Effector memory CD8-positive, alpha-beta T cell (primary cell): ENCODE measurements at regions not wholly inside any gene's neighbourhood (a gene's known extent, or its start where the extent isn't known, plus 50 kb on each side); places are given as distances from the start of the nearest gene placed in this dataset.

Source experiments
- ATAC-seq: fragments of 150-1000 bp; cut with Tn5 transposase; replicated peaks from 2 replicates; pipeline ENCODE4 v1.10.0; 2021; ENCODE audit warnings: mild to moderate bottlenecking, moderate library complexity
- DNase-seq, 3 experiments: peaks; one replicate each; pipeline ENCODE4 v3.0.0; 2021
- H3K27ac Mint-ChIP-seq, 2 donors: one replicate each; pipeline ENCODE4 v1.8.0; 2022; ENCODE audit warnings: mild to moderate bottlenecking in 2 of 2, mixed read lengths in 2 of 2, moderate library complexity in 2 of 2
- H3K27me3 Mint-ChIP-seq, 2 donors: one replicate each; pipeline ENCODE4 v1.8.0; 2022; ENCODE audit warnings: mixed read lengths in 2 of 2
- H3K36me3 Mint-ChIP-seq: one replicate; pipeline ENCODE4 v1.8.0; 2022; ENCODE audit warnings: mild to moderate bottlenecking, moderate library complexity, mixed read lengths; ENCODE audit not compliant: insufficient read depth
- H3K4me1 Mint-ChIP-seq, 2 donors: one replicate each; pipeline ENCODE4 v1.8.0; 2022; ENCODE audit warnings: low read depth in 2 of 2, mixed read lengths in 2 of 2
- H3K4me3 Mint-ChIP-seq, 2 donors: one replicate each; pipeline ENCODE4 v1.8.0; 2022; ENCODE audit warnings: mild to moderate bottlenecking in 2 of 2, mixed read lengths in 2 of 2, moderate library complexity in 2 of 2
- H3K9me3 Mint-ChIP-seq, 2 donors: one replicate each; pipeline ENCODE4 v1.8.0; 2022; ENCODE audit warnings: mixed read lengths in 2 of 2

- Mint-ChIP-seq H3K9me3 (no peaks in the 10 kb centered on the region), H3K27ac (no peak overlapping the region), H3K4me1 (peaks cover 14% of the 10 kb centered on the region in 2 donors), H3K36me3 (no peaks in the 10 kb centered on the region), H3K4me3 (no peak overlapping the region), H3K27me3 (peaks cover 0 to 26% of the 10 kb centered on the region in 2 donors)
- DNase-seq (no peak), ATAC-seq (no peak)
These were observed 292.9 kb upstream of the PITRM1 start for GRCh38 chr10:3465406-3465891.

- Mint-ChIP-seq H3K27ac (no peak overlapping the region), H3K36me3 (peaks cover 1% of the 10 kb centered on the region), H3K4me3 (no peak overlapping the region), H3K27me3 (peaks cover 0 to 22% of the 10 kb centered on the region in 2 donors), H3K4me1 (peaks cover 14% of the 10 kb centered on the region in 2 donors), H3K9me3 (no peaks in the 10 kb centered on the region)
- ATAC-seq = no peak
- no peak for DNase-seq
These were observed 292.3 kb upstream of the PITRM1 start for GRCh38 chr10:3464760-3465405.

GRCh38 chr10:3460420-3461128 lies 288.0 kb upstream of the PITRM1 start:
- Mint-ChIP-seq H3K27me3 (peaks cover 0 to 8% of the 10 kb centered on the region in 2 donors), H3K27ac (no peak overlapping the region), H3K4me1 (peaks cover 0 to 2% of the 10 kb centered on the region in 2 donors)

GRCh38 chr10:3455385-3456334 lies 283.1 kb upstream of the PITRM1 start:
- H3K27me3 Mint-ChIP-seq = peaks cover 16 to 28% of the 10 kb centered on the region in 2 donors
- peaks cover 2% of the 10 kb centered on the region for H3K36me3 Mint-ChIP-seq
- ATAC-seq (no peak), DNase-seq (no peak)
- peak overlapping the region in 1 of 2 donors; percentile 57 for H3K27ac Mint-ChIP-seq
- peaks cover 0 to 2% of the 10 kb centered on the region in 2 donors for H3K4me1 Mint-ChIP-seq
- H3K9me3 Mint-ChIP-seq = no peaks in the 10 kb centered on the region
- H3K4me3 Mint-ChIP-seq = no peak overlapping the region

More at GRCh38 chr10:3460420-3461128, 288.0 kb upstream of the PITRM1 start:
- ATAC-seq (no peak), DNase-seq (no peak)
- Mint-ChIP-seq H3K9me3 (no peaks in the 10 kb centered on the region), H3K4me3 (no peak overlapping the region), H3K36me3 (peaks cover 2% of the 10 kb centered on the region)

GRCh38 chr10:3452683-3453361 lies 280.2 kb upstream of the PITRM1 start:
- Mint-ChIP-seq H3K27ac (no peak overlapping the region), H3K36me3 (no peaks in the 10 kb centered on the region), H3K4me1 (peaks cover 0 to 2% of the 10 kb centered on the region in 2 donors), H3K27me3 (peaks cover 37 to 53% of the 10 kb centered on the region in 2 donors), H3K4me3 (no peak overlapping the region), H3K9me3 (no peaks in the 10 kb centered on the region)
- DNase-seq (no peak), ATAC-seq (no peak)

GRCh38 chr10:3452173-3452626 lies 279.6 kb upstream of the PITRM1 start:
- ATAC-seq = no peak
- Mint-ChIP-seq H3K27ac (no peak overlapping the region), H3K4me3 (no peak overlapping the region), H3K9me3 (no peaks in the 10 kb centered on the region), H3K36me3 (no peaks in the 10 kb centered on the region), H3K27me3 (peaks cover 37 to 57% of the 10 kb centered on the region in 2 donors), H3K4me1 (peaks cover 0 to 2% of the 10 kb centered on the region in 2 donors)
- DNase-seq = no peak

- H3K27ac Mint-ChIP-seq = no peak overlapping the region
- H3K4me3 Mint-ChIP-seq = no peak overlapping the region
- peaks cover 37 to 60% of the 10 kb centered on the region in 2 donors for H3K27me3 Mint-ChIP-seq
- ATAC-seq (no peak), DNase-seq (no peak)
- H3K9me3 Mint-ChIP-seq = no peaks in the 10 kb centered on the region
- no peaks in the 10 kb centered on the region for H3K36me3 Mint-ChIP-seq
- peaks cover 0 to 2% of the 10 kb centered on the region in 2 donors for H3K4me1 Mint-ChIP-seq
These were observed 279.1 kb upstream of the PITRM1 start for GRCh38 chr10:3451516-3452172.

- Mint-ChIP-seq H3K27me3 (peaks cover 56 to 73% of the 10 kb centered on the region in 2 donors), H3K36me3 (no peaks in the 10 kb centered on the region)
- ATAC-seq = no peak
These were observed 273.6 kb upstream of the PITRM1 start for GRCh38 chr10:3446221-3446620.

GRCh38 chr10:3445648-3446047 lies 273.1 kb upstream of the PITRM1 start:
- no peak overlapping the region for H3K4me3 Mint-ChIP-seq
- DNase-seq (no peak), ATAC-seq (no peak)
- H3K27ac Mint-ChIP-seq = no peak overlapping the region
- peaks cover 50 to 68% of the 10 kb centered on the region in 2 donors for H3K27me3 Mint-ChIP-seq
- H3K4me1 Mint-ChIP-seq = no peaks in the 10 kb centered on the region
- no peaks in the 10 kb centered on the region for H3K36me3 Mint-ChIP-seq
- no peaks in the 10 kb centered on the region for H3K9me3 Mint-ChIP-seq

More at GRCh38 chr10:3446221-3446620, 273.6 kb upstream of the PITRM1 start:
- no peak overlapping the region for H3K27ac Mint-ChIP-seq
- no peaks in the 10 kb centered on the region for H3K9me3 Mint-ChIP-seq
- H3K4me1 Mint-ChIP-seq = no peaks in the 10 kb centered on the region
- no peak overlapping the region for H3K4me3 Mint-ChIP-seq
- DNase-seq = no peak

GRCh38 chr10:3442451-3442990 lies 269.9 kb upstream of the PITRM1 start:
- no peak for ATAC-seq
- H3K9me3 Mint-ChIP-seq = no peaks in the 10 kb centered on the region
- H3K27ac Mint-ChIP-seq = no peak overlapping the region
- peaks cover 36 to 41% of the 10 kb centered on the region in 2 donors for H3K27me3 Mint-ChIP-seq
- no peak for DNase-seq
- H3K4me1 Mint-ChIP-seq = no peaks in the 10 kb centered on the region
- H3K4me3 Mint-ChIP-seq = no peak overlapping the region
- no peaks in the 10 kb centered on the region for H3K36me3 Mint-ChIP-seq

- H3K36me3 Mint-ChIP-seq = no peaks in the 10 kb centered on the region
- peaks cover 17 to 40% of the 10 kb centered on the region in 2 donors for H3K27me3 Mint-ChIP-seq
- H3K27ac Mint-ChIP-seq = no peak overlapping the region
- no peaks in the 10 kb centered on the region for H3K9me3 Mint-ChIP-seq
- H3K4me3 Mint-ChIP-seq = no peak overlapping the region
- H3K4me1 Mint-ChIP-seq = no peaks in the 10 kb centered on the region
- DNase-seq (no peak), ATAC-seq (no peak)
These were observed 266.6 kb upstream of the PITRM1 start for GRCh38 chr10:3439183-3439582.

- H3K36me3 Mint-ChIP-seq = no peaks in the 10 kb centered on the region
- no peak overlapping the region for H3K27ac Mint-ChIP-seq
- no peaks in the 10 kb centered on the region for H3K4me1 Mint-ChIP-seq
- H3K4me3 Mint-ChIP-seq = no peak overlapping the region
- H3K27me3 Mint-ChIP-seq = peaks cover 13 to 34% of the 10 kb centered on the region in 2 donors
- ATAC-seq (no peak), DNase-seq (no peak)
- H3K9me3 Mint-ChIP-seq = no peaks in the 10 kb centered on the region
These were observed 266.0 kb upstream of the PITRM1 start for GRCh38 chr10:3438606-3439005.
